OCI-LY7 (cell line): ENCODE measurements at regions not wholly inside any gene's neighbourhood (a gene's known extent, or its start where the extent isn't known, plus 50 kb on each side); places are given as distances from the start of the nearest gene placed in this dataset.

Experiments
- BruUV-seq: library from RNA; stranded (reverse); fragments of 400-500 nt; replicated peaks from 2 replicates; lab custom pipeline; 2021; lab: Mats Ljungman, UMichigan
- CTCF ChIA-PET: fragments of 300-600 bp; sonication (Branson Sonifier 250); formaldehyde crosslinking; loops from one replicate; lab custom pipeline; 2022; ENCODE audit warnings: antibody characterized with exemption; ENCODE audit not compliant: unreplicated experiment; lab: Charles Lee
- POLR2A ChIA-PET: fragments of 300-600 bp; sonication (Branson Sonifier 250); formaldehyde crosslinking; loops from one replicate; lab custom pipeline; 2022; ENCODE audit warnings: antibody characterized with exemption; lab: Charles Lee
- DNase-seq: peaks from one replicate; pipeline ENCODE4 v3.0.0-alpha.2; 2015; ENCODE audit warnings: low spot score
- H2AFZ ChIP-seq: fragments of 200-600 bp; sonication (generic), shearing (Covaris generic); 2 replicates; pipeline ENCODE4 v1.6.1; 2014; ENCODE audit warnings: mild to moderate bottlenecking, antibody characterized with exemption, low read length, moderate library complexity
- H3K27ac ChIP-seq: fragments of 200-600 bp; sonication (generic); 2 replicates; pipeline ENCODE4 v1.5.1; 2014; ENCODE audit warnings: mixed run types, low read depth, mild to moderate bottlenecking, moderate library complexity, low read length, inconsistent platforms; ENCODE audit not compliant: poor library complexity, severe bottlenecking
- H3K36me3 ChIP-seq: fragments of 200-600 bp; sonication (generic); 2 replicates; pipeline ENCODE4 v1.6.1; 2014; ENCODE audit warnings: mild to moderate bottlenecking, antibody characterized with exemption, low read length, moderate library complexity, mixed read lengths; ENCODE audit not compliant: insufficient read depth
- H3K4me1 ChIP-seq: fragments of 200-600 bp; sonication (generic); 2 replicates; pipeline ENCODE4 v1.5.1; 2014; ENCODE audit warnings: mild to moderate bottlenecking, low read length; ENCODE audit not compliant: insufficient read depth, poor library complexity, severe bottlenecking
- H3K4me2 ChIP-seq: fragments of 200-600 bp; sonication (generic); 2 replicates; pipeline ENCODE4 v1.6.1; 2014; ENCODE audit warnings: mild to moderate bottlenecking, low read length
- H3K4me3 ChIP-seq: fragments of 200-600 bp; sonication (generic); 2 replicates; pipeline ENCODE4 v1.5.1; 2014; ENCODE audit warnings: mild to moderate bottlenecking, low read depth, low read length; ENCODE audit not compliant: poor library complexity, severe bottlenecking
- H3K79me2 ChIP-seq: fragments of 200-600 bp; sonication (generic); 2 replicates; pipeline ENCODE4 v1.6.1; 2016; ENCODE audit warnings: low read depth, mild to moderate bottlenecking, low read length, moderate library complexity, mixed read lengths; ENCODE audit not compliant: insufficient read depth
- H3K9me2 ChIP-seq: fragments of 200-600 bp; sonication (generic); 2 replicates; pipeline ENCODE4 v1.6.1; 2016; ENCODE audit warnings: mild to moderate bottlenecking, low read length, mixed read lengths; ENCODE audit not compliant: insufficient read depth
- H3K9me3 ChIP-seq: fragments of 200-600 bp; sonication (generic); 2 replicates; pipeline ENCODE4 v1.6.1; 2014; ENCODE audit warnings: mild to moderate bottlenecking, mixed run types, low read length, mixed read lengths
- H4K20me1 ChIP-seq: fragments of 200-600 bp; sonication (generic); 2 replicates; pipeline ENCODE4 v1.6.1; 2014; ENCODE audit warnings: mild to moderate bottlenecking, antibody characterized with exemption, low read length, moderate library complexity, mixed read lengths; ENCODE audit not compliant: insufficient read depth
- CTCF ChIP-seq: fragments of 200-600 bp; sonication (generic); conservative IDR thresholded peaks from 2 replicates; pipeline ENCODE4 v1.5.1; 2014; ENCODE audit warnings: mild to moderate bottlenecking, antibody characterized with exemption, low read length, moderate library complexity, mixed read lengths
- EZH2phosphoT487 ChIP-seq: fragments of 200-600 bp; sonication (generic); IDR thresholded peaks from 2 replicates; pipeline ENCODE4 v1.6.1; 2018; ENCODE audit warnings: low read depth, borderline replicate concordance, mild to moderate bottlenecking, mixed run types, antibody characterized with exemption, low read length, moderate library complexity, mixed read lengths
- intact Hi-C: fragments of 100-400 bp; cut with micrococcal nuclease; formaldehyde crosslinking; loops from one replicate; pipeline ENCODE4 v1.10.0; 2022; ENCODE audit not compliant: unreplicated experiment

DNA sequence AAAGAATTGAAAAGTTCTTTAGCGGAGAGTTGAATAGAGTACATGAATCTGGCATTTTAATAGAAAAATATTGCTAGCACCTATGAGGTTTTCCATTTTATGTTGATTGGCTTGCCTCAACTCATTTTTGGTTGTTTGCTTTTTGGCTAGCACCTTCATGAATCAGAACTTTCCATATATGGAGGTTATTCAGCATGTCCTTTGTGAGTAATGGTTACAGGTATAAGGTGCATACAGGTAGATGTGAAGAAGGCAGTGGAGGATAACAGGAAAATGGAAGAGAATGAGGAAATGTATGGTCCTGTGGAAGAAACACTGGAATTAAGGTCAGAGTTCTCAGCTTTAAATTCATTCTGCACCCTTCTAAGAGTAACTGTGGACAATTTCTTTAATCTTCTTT, 98.1 kb upstream of the GBE1 start:
- ChIA-PET CTCF (no interaction called here), POLR2A (no interaction called here)
- Histone ChIP-seq H2AFZ (no peak overlapping the region), H3K4me1 (no peaks in the 10 kb centered on the region), H3K36me3 (no peaks in the 10 kb centered on the region), H3K9me2 (no peaks in the 10 kb centered on the region), H3K79me2 (no peaks in the 10 kb centered on the region), H3K27ac (no peak overlapping the region), H4K20me1 (no peaks in the 10 kb centered on the region), H3K4me2 (no peak overlapping the region), H3K4me3 (no peak overlapping the region), H3K9me3 (no peaks in the 10 kb centered on the region)
- intact Hi-C loops, result no loop called here
- DNase-seq, result no peak
- no TSS peak for BruUV-seq
- TF ChIP-seq CTCF, result no peak

DNA sequence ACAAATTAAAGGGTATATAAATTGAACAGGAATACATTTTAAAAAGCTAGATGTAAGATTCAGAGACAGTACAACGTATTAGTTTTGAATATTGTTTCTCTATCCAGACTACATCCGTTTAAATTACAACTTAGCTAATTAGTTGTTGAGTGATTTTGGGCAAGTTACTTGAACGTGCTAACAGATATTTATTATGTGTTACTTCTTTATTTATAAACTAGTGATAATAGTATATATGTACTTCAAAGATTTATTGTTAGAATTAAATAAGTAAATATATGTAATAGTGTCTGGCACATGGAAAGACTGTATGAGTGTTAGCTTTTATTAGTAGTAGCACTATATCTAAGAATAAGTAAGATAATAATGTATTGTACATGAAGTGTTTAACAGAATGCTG, 92.0 kb upstream of the GBE1 start:
- POLR2A ChIA-PET, result no interaction called here
- CTCF ChIA-PET, result no interaction called here
- H3K9me3 ChIP-seq, result no peaks in the 10 kb centered on the region

GRCh38 chr3:81851176-81851575, 89.7 kb upstream of the GBE1 start:
- DNase-seq, result no peak
- CTCF ChIA-PET, result no interaction called here
- no peaks in the 10 kb centered on the region for H3K9me3 ChIP-seq
- H3K27ac ChIP-seq, result no peak overlapping the region
- no peaks in the 10 kb centered on the region for H3K4me1 ChIP-seq
- H3K4me2 ChIP-seq, result no peak overlapping the region
- H3K4me3 ChIP-seq, result no peak overlapping the region
- no TSS peak for BruUV-seq
- no peaks in the 10 kb centered on the region for H3K79me2 ChIP-seq
- TF ChIP-seq CTCF, result no peak
- TF ChIP-seq EZH2phosphoT487, result no peak
- intact Hi-C loops, result no loop called here
- no peak overlapping the region for H2AFZ ChIP-seq
- no peaks in the 10 kb centered on the region for H3K9me2 ChIP-seq
- POLR2A ChIA-PET, result interaction anchor here (0.6 kb wide), 1 partner anchor 65 kb away, joined by 3 read pairs; no protein-coding TSS in a partner anchor
- no peaks in the 10 kb centered on the region for H4K20me1 ChIP-seq
- no peaks in the 10 kb centered on the region for H3K36me3 ChIP-seq

More for the DNA sequence above, 92.0 kb upstream of the GBE1 start:
- Histone ChIP-seq H3K79me2 (no peaks in the 10 kb centered on the region), H3K9me2 (no peaks in the 10 kb centered on the region), H3K36me3 (no peaks in the 10 kb centered on the region), H3K4me1 (no peaks in the 10 kb centered on the region), H3K4me3 (no peak overlapping the region), H3K27ac (no peak overlapping the region), H4K20me1 (no peaks in the 10 kb centered on the region), H3K4me2 (no peak overlapping the region), H2AFZ (no peak overlapping the region)
- intact Hi-C loops, result no loop called here
- DNase-seq, result no peak
- no TSS peak for BruUV-seq
- TF ChIP-seq EZH2phosphoT487 (no peak), CTCF (no peak)
